ENCODE measurements at regions not wholly inside any gene's neighbourhood (a gene's known extent, or its start where the extent isn't known, plus 50 kb on each side); places are given as distances from the start of the nearest gene placed in this dataset.

GRCh38 chr9:15070716-15071115, 160.5 kb upstream of the FREM1 start:
- no peaks in the 10 kb centered on the region for H3K36me3 Mint-ChIP-seq (ENCODE audit: low read depth)
- no peaks in the 10 kb centered on the region for H3K27me3 ChIP-seq (ENCODE audit: insufficient read depth)
- 0 out of 2 replicates have a peak, but pooled peaks cover 4% of the 10 kb centered on the region for H3K9me2 ChIP-seq (ENCODE audit: insufficient read depth)
- H3K4me3 ChIP-seq = no peak overlapping the region
- H3K27ac Mint-ChIP-seq = no peak overlapping the region
- H3K36me3 ChIP-seq (ENCODE audit: insufficient read depth) = no peaks in the 10 kb centered on the region
- H3K79me2 ChIP-seq (replicated peaks; ENCODE audit: insufficient read depth) = no peaks in the 10 kb centered on the region
- H3F3A ChIP-seq (replicated peaks; ENCODE audit: low read depth) = no peaks in the 10 kb centered on the region
- no peak for TF ChIP-seq ZNF331 (CRISPR knock-in tag; IDR thresholded peaks at IDR 0.05; ENCODE audit: low read depth)
- no peak for TF ChIP-seq EZH2 (IDR thresholded peaks at IDR 0.05; ENCODE audit: low read depth, unreplicated experiment)
- no peak for TF ChIP-seq ETS1 (IDR thresholded peaks at IDR 0.05)
- no peaks in the 10 kb centered on the region for H3K4me1 ChIP-seq (ENCODE audit: insufficient read depth)
- H3K4me2 ChIP-seq = no peak overlapping the region
- no peak overlapping the region for H2AFZ ChIP-seq
- no peaks in the 10 kb centered on the region for H3K9me3 Mint-ChIP-seq
- H3K27me3 Mint-ChIP-seq (ENCODE audit: insufficient read depth, low read depth, poor library complexity) = no peaks in the 10 kb centered on the region
- ATAC-seq = no peak
- H3K4me3 Mint-ChIP-seq = no peak overlapping the region
- H4K20me1 ChIP-seq (replicated peaks; ENCODE audit: insufficient read depth) = no peaks in the 10 kb centered on the region
- DNase-seq (ENCODE audit: low spot score) = no peak
- no peaks in the 10 kb centered on the region for H3K4me1 Mint-ChIP-seq
- no peak overlapping the region for H3K27ac ChIP-seq (ENCODE audit: low read depth)

GRCh38 chr9:15069106-15069505, 158.9 kb upstream of the FREM1 start:
- Histone ChIP-seq H3K36me3 (ENCODE audit: insufficient read depth) (no peaks in the 10 kb centered on the region), H3K27ac (ENCODE audit: low read depth) (no peak overlapping the region), H3K79me2 (replicated peaks; ENCODE audit: insufficient read depth) (no peaks in the 10 kb centered on the region), H2AFZ (peak overlapping the region; percentile 43), H3K4me3 (no peak overlapping the region), H3K9me2 (ENCODE audit: insufficient read depth) (no peaks in the 10 kb centered on the region), H3K27me3 (ENCODE audit: insufficient read depth) (no peaks in the 10 kb centered on the region), H3K4me2 (no peak overlapping the region), H3F3A (replicated peaks; ENCODE audit: low read depth) (no peaks in the 10 kb centered on the region), H4K20me1 (replicated peaks; ENCODE audit: insufficient read depth) (no peaks in the 10 kb centered on the region), H3K4me1 (ENCODE audit: insufficient read depth) (no peaks in the 10 kb centered on the region)
- no peak overlapping the region for H3K4me3 Mint-ChIP-seq
- ATAC-seq = no peak
- no peaks in the 10 kb centered on the region for H3K9me3 Mint-ChIP-seq
- no peak overlapping the region for H3K27ac Mint-ChIP-seq
- H3K36me3 Mint-ChIP-seq (ENCODE audit: low read depth) = no peaks in the 10 kb centered on the region
- peak; percentile 10 for DNase-seq (ENCODE audit: low spot score)
- H3K4me1 Mint-ChIP-seq = no peaks in the 10 kb centered on the region
- H3K27me3 Mint-ChIP-seq (ENCODE audit: insufficient read depth, low read depth, poor library complexity) = no peaks in the 10 kb centered on the region
- TF ChIP-seq STAT1 (IDR thresholded peaks at IDR 0.05; ENCODE audit: unreplicated experiment) = no peak
- TF ChIP-seq CREB1 (CRISPR knock-in tag; IDR thresholded peaks at IDR 0.05; ENCODE audit: low read depth) = no peak
- no peak for TF ChIP-seq ZNF114 (CRISPR knock-in tag; IDR thresholded peaks at IDR 0.05)
- no peak for TF ChIP-seq CTCF (conservative IDR thresholded peaks at IDR 0.05; ENCODE audit: low read depth in 2 of 2)
- no peak for TF ChIP-seq REST (IDR thresholded peaks at IDR 0.05; ENCODE audit: unreplicated experiment)
- no peak for TF ChIP-seq NANOG (IDR thresholded peaks at IDR 0.05; ENCODE audit: borderline replicate concordance)
- no peak for TF ChIP-seq EZH2phosphoT487 (IDR thresholded peaks at IDR 0.05; ENCODE audit: unreplicated experiment)
- TF ChIP-seq JUNB (IDR thresholded peaks at IDR 0.05; ENCODE audit: unreplicated experiment) = no peak
- TF ChIP-seq POLR2AphosphoS5 (IDR thresholded peaks at IDR 0.05; ENCODE audit: low read depth) = no peak

All from GM23338 (cell line).